ENCODE measurements at regions not wholly inside any gene's neighbourhood (a gene's known extent, or its start where the extent isn't known, plus 50 kb on each side); places are given as distances from the start of the nearest gene placed in this dataset.
A peak's percentile ranks its signal among the peaks of the same experiment; 100 is the strongest.

DNA sequence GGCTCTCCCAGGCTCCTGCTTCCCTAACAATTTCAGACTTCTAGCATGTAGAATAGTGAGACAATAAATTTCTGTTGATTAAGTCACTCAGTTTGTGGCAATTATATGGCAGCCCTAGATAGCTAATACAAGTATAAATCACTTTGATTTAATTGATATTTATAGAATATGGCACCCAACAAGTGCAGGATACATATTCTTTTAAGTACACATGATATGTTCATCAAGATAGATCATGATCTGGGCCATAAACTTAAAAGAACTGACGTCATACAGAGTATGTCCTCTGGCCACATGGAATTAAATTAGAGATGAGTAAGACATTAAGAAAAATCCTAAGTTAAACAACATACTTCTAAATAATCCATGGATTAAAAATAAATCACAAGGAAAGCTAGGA lies 67.5 kb upstream of the AMOTL1 start:
- H3K4me1 ChIP-seq (ENCODE audit: insufficient read depth) = no peaks in the 10 kb centered on the region
- WGBS = 18% methylated on average over 1 of the region's 1 CpG
- H3K4me3 ChIP-seq (ENCODE audit: low read depth, low read length) = no peak overlapping the region
- no peaks in the 10 kb centered on the region for H3K36me3 ChIP-seq (ENCODE audit: insufficient read depth)
- H3K27ac ChIP-seq (ENCODE audit: low read depth) = no peak overlapping the region
- DNase-seq (ENCODE audit: extremely low spot score) = no peak

DNA sequence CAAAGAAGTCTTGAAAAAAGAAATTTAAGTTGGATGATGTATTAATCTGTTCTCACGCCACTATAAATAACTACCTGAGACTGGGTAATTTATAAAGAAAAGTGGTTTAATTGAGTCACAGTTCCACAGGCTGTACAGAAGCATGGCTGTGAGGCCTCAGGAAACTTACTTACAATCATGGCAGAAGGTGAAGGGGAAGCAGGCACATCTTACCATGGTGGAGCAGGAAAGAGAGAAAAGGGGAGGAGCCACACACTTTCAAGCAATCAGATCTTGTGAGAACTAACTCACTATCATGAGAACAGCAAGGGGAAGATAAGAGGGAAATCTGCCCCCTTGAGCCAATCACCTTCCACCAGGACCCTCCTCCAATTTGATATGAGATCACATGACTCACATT lies 65.7 kb upstream of the AMOTL1 start:
- no peak overlapping the region for H3K27ac ChIP-seq (ENCODE audit: low read depth)
- no peak overlapping the region for H3K4me3 ChIP-seq (ENCODE audit: low read depth, low read length)
- DNase-seq (ENCODE audit: extremely low spot score) = no peak
- peaks cover 1% of the 10 kb centered on the region for H3K4me1 ChIP-seq (ENCODE audit: insufficient read depth)
- WGBS = 98% methylated on average over 1 of the region's 1 CpG
- no peaks in the 10 kb centered on the region for H3K36me3 ChIP-seq (ENCODE audit: insufficient read depth)

DNA sequence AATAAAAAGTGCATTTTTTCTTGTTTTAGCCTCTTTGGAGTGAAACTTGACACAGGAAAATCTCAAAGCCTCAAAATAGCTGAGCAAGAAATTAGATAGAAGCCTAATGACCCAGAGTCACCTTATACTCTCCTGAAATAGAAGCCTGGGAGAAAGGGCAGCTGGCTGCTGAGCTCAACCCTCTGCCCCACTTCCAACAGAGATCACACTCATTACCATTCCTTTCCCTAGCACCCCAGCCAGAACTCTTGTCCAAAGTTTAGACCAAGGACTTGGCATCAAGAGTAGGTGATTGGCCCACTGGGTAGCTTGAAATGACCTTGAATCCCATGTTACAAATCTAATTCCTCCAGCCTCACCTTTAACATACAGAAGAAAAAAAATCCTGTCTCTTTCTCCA lies 62.7 kb upstream of the AMOTL1 start:
- no peaks in the 10 kb centered on the region for H3K36me3 ChIP-seq (ENCODE audit: insufficient read depth)
- DNase-seq (ENCODE audit: extremely low spot score) = no peak
- peaks cover 1% of the 10 kb centered on the region for H3K4me1 ChIP-seq (ENCODE audit: insufficient read depth)
- H3K4me3 ChIP-seq (ENCODE audit: low read depth, low read length) = no peak overlapping the region
- peak overlapping the region; percentile 6 for H3K27ac ChIP-seq (ENCODE audit: low read depth)

DNA sequence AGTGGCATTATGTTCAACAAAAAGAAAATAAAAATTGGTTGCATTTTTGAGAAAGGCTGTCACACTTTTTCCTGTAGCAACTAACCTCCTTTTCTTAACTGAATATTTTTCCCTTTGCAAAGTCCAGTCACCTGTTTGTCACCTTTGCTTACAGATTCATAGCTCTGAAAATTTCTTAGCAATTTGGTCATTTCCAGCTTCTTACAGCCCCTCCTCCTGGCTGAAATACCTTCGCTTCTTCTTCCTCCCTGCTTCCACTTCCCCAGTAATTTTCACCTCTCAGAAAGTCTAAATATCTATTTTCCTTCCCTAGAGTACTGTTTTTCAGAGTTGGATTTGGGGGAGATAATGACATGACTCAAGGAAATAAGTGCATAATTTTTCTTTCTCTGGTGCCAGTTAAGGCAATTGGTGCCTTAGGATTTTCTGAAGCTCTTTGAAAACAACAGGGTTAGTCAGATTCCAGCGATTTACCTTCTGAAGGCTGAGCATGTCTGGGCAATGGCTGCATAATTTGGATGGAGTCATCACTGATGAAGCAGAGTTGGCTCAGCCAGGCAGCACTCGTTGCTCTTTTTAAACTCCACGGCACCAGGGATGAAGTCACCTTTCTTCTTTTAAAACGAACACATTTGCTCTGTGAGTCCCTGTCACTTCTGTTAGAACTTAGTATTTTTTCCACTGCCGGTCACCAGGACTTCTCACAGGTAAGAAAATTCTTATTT lies 62.1 kb upstream of the AMOTL1 start:
- peak; percentile 59 for DNase-seq (ENCODE audit: extremely low spot score)
- H3K36me3 ChIP-seq (ENCODE audit: insufficient read depth) = no peaks in the 10 kb centered on the region
- whole genome bisulfite sequencing = 50% methylated on average over 6 of the region's 6 CpGs
- H3K27ac ChIP-seq (ENCODE audit: low read depth) = peak overlapping the region; percentile 59
- no peak overlapping the region for H3K4me3 ChIP-seq (ENCODE audit: low read depth, low read length)
- H3K4me1 ChIP-seq (ENCODE audit: insufficient read depth) = peaks cover 1% of the 10 kb centered on the region

DNA sequence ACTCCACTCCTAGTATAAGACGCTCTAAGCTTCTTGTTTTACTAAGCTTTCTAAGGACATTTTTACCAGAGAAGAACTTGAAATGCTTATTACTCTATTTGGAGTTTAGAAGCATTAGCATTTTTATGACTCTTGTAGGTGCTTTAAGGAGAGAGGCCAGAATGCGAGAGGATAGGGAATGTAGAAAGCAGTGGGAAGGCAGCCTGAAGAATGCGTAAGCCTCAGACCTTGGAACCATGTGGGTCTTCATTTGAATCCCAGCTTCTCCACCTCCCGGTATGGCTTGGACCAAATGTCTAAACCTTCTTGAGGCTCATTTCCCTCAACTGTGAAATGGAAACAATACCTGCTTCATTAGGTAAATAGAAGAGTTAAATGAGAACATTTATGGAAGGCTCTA lies 60.0 kb upstream of the AMOTL1 start:
- Histone ChIP-seq H3K4me3 (ENCODE audit: low read depth, low read length) (no peak overlapping the region), H3K27ac (ENCODE audit: low read depth) (no peak overlapping the region), H3K36me3 (ENCODE audit: insufficient read depth) (no peaks in the 10 kb centered on the region), H3K4me1 (ENCODE audit: insufficient read depth) (peaks cover 1% of the 10 kb centered on the region)
- DNase-seq (ENCODE audit: extremely low spot score) = no peak
- 94% methylated on average over 4 of the region's 4 CpGs for WGBS

DNA sequence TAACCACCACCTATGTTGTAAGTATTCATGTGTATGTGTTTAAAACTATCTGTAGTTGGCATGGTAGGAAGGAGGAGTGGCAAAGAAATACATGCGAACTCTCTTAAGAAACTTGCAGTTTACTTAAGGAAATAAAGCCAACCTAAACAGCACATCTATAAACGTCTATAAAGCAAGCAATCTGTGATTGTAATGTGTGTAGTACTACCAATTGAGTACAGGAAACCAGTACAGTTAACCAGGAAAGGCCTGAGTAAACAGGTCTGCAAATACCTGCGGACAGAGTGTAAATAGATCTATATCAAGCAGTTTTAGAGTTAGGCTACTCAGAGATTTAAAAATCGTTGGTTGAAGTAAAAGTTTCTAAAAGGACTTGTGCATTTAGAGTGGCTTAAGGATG lies 59.5 kb upstream of the AMOTL1 start:
- 49% methylated on average over 4 of the region's 4 CpGs for WGBS
- peaks cover 1% of the 10 kb centered on the region for H3K4me1 ChIP-seq (ENCODE audit: insufficient read depth)

DNA sequence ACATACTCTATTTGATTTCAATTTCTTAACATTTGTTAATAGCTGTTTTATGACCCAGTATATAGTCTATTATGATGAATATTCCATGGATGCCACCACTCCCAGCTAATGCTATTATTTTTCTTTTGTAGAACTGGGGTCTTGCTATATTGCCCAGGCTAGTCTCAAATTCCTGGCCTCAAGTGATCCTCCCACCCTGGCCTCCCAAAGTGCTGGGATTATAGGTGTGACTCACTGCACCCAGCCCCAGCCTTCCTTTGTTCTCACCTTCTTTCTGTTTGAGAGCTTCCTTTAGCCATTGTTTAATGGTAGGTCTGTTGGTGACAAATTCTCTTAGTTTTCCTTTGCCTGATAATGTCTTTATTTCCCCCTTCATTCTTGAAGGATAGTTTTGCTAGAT lies 52.9 kb upstream of the AMOTL1 start:
- Histone ChIP-seq H3K4me1 (ENCODE audit: insufficient read depth) (no peaks in the 10 kb centered on the region), H3K4me3 (ENCODE audit: low read depth, low read length) (no peak overlapping the region), H3K36me3 (ENCODE audit: insufficient read depth) (no peaks in the 10 kb centered on the region), H3K27ac (ENCODE audit: low read depth) (no peak overlapping the region)
- no peak for DNase-seq (ENCODE audit: extremely low spot score)

More for the DNA sequence above, 59.5 kb upstream of the AMOTL1 start:
- Histone ChIP-seq H3K27ac (ENCODE audit: low read depth) (no peak overlapping the region), H3K4me3 (ENCODE audit: low read depth, low read length) (no peak overlapping the region), H3K36me3 (ENCODE audit: insufficient read depth) (no peaks in the 10 kb centered on the region)
- DNase-seq (ENCODE audit: extremely low spot score) = no peak

DNA sequence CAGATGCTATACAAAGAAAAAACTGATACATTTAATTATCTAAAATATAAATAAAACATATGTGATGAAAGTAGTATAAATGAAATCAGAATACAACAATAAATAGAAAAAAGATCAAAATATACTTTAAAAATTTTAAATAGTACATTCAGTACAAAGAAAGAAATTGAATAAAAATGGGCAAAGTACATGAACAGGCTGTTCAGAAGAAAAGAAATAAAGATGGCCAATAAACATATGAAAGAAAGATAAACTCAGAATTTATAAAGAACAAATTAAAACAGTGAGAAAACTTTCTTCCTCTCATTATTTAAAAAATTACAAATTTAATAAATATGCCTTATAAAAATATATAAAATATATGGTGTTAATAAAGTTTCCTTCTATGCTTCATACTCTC lies 50.5 kb upstream of the AMOTL1 start:
- Histone ChIP-seq H3K27ac (ENCODE audit: low read depth) (no peak overlapping the region), H3K4me3 (ENCODE audit: low read depth, low read length) (no peak overlapping the region), H3K4me1 (ENCODE audit: insufficient read depth) (no peaks in the 10 kb centered on the region), H3K36me3 (ENCODE audit: insufficient read depth) (no peaks in the 10 kb centered on the region)
- no peak for DNase-seq (ENCODE audit: extremely low spot score)

Measured in urinary bladder (tissue), 3 donors.